PC-9 (cell line): ENCODE measurements at regions not wholly inside any gene's neighbourhood (a gene's known extent, or its start where the extent isn't known, plus 50 kb on each side); places are given as distances from the start of the nearest gene placed in this dataset.

Experiments used
- EZH2 ChIP-seq: fragments of 200-600 bp; sonication (generic); IDR thresholded peaks from 2 replicates; pipeline ENCODE4 v1.8.0; 2017; ENCODE audit warnings: antibody characterized with exemption, low read depth
- TF ChIP-seq, protein P1 (sequence below): fragments of 200-600 bp; sonication (generic); conservative IDR thresholded peaks from 2 replicates; pipeline ENCODE4 v1.6.1; 2017; ENCODE audit warnings: mixed run types, antibody characterized with exemption, mild to moderate bottlenecking, moderate library complexity

DNA sequence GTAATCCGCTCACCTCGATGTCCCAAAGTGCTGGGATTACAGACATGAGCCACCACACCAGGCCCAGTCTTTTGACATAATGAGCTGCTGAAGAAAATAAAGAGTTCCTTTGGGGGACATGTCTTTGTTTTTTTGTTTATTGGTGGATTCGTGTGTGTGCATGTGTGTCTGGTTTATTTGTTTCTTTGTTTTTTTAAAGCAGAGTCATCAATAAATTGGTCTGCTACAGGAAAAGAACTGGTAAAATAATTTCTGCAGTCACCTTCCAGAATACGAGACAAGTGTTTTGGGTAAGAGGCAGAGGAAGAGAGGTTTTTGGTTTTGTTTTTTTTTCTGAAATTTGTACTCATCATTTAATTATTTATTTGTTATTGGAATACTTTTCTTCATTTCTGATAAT lies 51.5 kb upstream of the PPP3CA start:
- TF ChIP-seq, protein P1, sequence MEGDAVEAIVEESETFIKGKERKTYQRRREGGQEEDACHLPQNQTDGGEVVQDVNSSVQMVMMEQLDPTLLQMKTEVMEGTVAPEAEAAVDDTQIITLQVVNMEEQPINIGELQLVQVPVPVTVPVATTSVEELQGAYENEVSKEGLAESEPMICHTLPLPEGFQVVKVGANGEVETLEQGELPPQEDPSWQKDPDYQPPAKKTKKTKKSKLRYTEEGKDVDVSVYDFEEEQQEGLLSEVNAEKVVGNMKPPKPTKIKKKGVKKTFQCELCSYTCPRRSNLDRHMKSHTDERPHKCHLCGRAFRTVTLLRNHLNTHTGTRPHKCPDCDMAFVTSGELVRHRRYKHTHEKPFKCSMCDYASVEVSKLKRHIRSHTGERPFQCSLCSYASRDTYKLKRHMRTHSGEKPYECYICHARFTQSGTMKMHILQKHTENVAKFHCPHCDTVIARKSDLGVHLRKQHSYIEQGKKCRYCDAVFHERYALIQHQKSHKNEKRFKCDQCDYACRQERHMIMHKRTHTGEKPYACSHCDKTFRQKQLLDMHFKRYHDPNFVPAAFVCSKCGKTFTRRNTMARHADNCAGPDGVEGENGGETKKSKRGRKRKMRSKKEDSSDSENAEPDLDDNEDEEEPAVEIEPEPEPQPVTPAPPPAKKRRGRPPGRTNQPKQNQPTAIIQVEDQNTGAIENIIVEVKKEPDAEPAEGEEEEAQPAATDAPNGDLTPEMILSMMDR = no peak
- TF ChIP-seq EZH2 = no peak
